Right lobe of liver (tissue), 4 donors: ENCODE measurements at regions not wholly inside any gene's neighbourhood (a gene's known extent, or its start where the extent isn't known, plus 50 kb on each side); places are given as distances from the start of the nearest gene placed in this dataset.

Experiments
- POLR2A ChIP-seq: fragments of 450-650 bp; IDR thresholded peaks from one replicate; pipeline ENCODE4 v1.6.1; 2017; ENCODE audit warnings: antibody characterized with exemption, mild to moderate bottlenecking
- TF ChIP-seq, protein P1 (sequence below), 4 donors: fragments of 200-600 bp in 3 of 4; fragments of 450-650 bp in 1 of 4; IDR thresholded peaks; one replicate each; pipeline versions ENCODE4 v1.5.1 to v1.8.0; 2016 to 2022; ENCODE audit warnings: antibody characterized with exemption in 4 of 4, mild to moderate bottlenecking in 2 of 4
- donor health status: DM: no; HTN: no; CAD: no.
- donor health status: DM: no; HTN: no; CAD: no.
- donor health status: DM: no; HTN: yes; CAD: no.

- TF ChIP-seq, protein P1, sequence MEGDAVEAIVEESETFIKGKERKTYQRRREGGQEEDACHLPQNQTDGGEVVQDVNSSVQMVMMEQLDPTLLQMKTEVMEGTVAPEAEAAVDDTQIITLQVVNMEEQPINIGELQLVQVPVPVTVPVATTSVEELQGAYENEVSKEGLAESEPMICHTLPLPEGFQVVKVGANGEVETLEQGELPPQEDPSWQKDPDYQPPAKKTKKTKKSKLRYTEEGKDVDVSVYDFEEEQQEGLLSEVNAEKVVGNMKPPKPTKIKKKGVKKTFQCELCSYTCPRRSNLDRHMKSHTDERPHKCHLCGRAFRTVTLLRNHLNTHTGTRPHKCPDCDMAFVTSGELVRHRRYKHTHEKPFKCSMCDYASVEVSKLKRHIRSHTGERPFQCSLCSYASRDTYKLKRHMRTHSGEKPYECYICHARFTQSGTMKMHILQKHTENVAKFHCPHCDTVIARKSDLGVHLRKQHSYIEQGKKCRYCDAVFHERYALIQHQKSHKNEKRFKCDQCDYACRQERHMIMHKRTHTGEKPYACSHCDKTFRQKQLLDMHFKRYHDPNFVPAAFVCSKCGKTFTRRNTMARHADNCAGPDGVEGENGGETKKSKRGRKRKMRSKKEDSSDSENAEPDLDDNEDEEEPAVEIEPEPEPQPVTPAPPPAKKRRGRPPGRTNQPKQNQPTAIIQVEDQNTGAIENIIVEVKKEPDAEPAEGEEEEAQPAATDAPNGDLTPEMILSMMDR (IDR thresholded peaks at IDR 0.05) = no peak
- TF ChIP-seq POLR2A = no peak
Measured at GRCh38 chr4:72993876-72994275, 75.6 kb downstream of the COX18 start.
